H7 (cell line): ENCODE measurements at regions not wholly inside any gene's neighbourhood (a gene's known extent, or its start where the extent isn't known, plus 50 kb on each side); places are given as distances from the start of the nearest gene placed in this dataset.

ENCODE experiments used
- DNase-seq: peaks from one replicate; pipeline ENCODE4 v3.0.0; 2012
- H3K27me3 ChIP-seq: 2 replicates; pipeline ENCODE4 v1.6.0; 2011; ENCODE audit warnings: mild to moderate bottlenecking, low read length; ENCODE audit not compliant: control insufficient read depth, insufficient read depth
- H3K36me3 ChIP-seq: replicated peaks from 2 replicates; pipeline ENCODE4 v1.5.1; 2011; ENCODE audit warnings: low read length; ENCODE audit not compliant: control insufficient read depth, insufficient read depth
- H3K4me3 ChIP-seq: 2 replicates; pipeline ENCODE4 v1.5.1; 2011; ENCODE audit warnings: low read depth, mild to moderate bottlenecking, control low read depth, low read length, moderate library complexity; ENCODE audit not compliant: insufficient read depth

DNA sequence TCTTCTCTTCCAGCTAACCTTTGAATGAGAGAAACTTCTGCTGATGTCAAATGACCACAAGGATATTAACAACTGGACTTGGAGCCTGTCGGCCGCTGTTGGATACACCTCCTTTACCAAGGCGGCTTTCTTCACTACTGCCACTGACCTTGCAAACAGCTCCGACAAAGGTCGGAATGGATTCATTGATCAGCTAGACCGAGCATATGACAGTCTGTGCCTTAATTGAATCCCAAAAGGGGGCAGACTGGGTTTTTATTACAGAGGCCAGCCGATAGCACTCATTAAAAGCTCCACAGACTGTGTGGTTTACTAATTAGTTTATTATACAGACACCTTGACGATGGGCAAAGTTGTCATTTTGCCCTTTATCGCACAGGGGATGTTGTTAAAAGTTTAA lies 394.5 kb downstream of the RERGL start:
- no peaks in the 10 kb centered on the region for H3K36me3 ChIP-seq
- DNase-seq = no peak
- H3K27me3 ChIP-seq = no peaks in the 10 kb centered on the region
- no peak overlapping the region for H3K4me3 ChIP-seq

DNA sequence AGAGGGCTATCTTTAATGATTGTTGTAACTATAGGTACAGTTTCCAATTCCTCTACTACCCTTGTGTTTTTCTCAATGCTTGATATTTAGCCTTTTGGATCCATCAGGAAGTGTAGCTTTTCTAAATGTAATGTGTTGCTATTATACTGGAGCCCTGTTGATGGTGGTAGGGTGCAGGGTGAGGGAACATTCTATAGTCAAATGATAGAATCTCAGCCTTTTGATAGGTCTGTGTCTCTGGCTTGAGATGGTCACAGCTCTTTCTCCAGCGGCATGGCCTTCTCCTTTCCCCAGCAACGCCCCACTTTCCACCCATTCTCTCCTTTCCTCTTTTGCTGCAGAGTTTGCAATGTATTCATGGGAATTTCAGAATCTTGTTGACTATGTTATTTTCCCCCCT lies 398.6 kb downstream of the RERGL start:
- H3K27me3 ChIP-seq = no peaks in the 10 kb centered on the region
- DNase-seq = no peak

DNA sequence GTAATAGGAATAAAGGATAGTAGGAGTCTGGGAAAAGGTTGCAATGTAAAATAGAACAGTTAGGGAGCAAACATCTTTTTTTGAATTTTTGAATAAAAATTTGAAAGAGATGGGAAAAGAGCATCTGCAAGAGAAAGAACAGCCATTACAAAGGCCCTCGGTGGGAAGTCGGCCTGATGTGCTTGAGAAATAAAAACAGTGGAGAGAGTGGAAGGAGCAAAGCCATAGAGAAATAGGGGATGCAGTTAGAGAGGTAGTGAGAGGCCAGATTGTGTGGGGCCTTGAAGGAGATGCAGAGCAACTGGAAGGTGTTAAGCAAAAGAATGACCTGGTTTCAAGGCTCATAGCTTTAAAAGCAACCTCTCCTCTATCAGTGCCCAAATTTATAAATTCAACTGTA lies 409.8 kb downstream of the RERGL start:
- DNase-seq = no peak
- Histone ChIP-seq H3K27me3 (peaks cover 12% of the 10 kb centered on the region; the same call in 1 of the 2 replicates), H3K36me3 (no peaks in the 10 kb centered on the region), H3K4me3 (no peak overlapping the region)

More for the DNA sequence above, 398.6 kb downstream of the RERGL start:
- no peaks in the 10 kb centered on the region for H3K36me3 ChIP-seq
- no peak overlapping the region for H3K4me3 ChIP-seq

DNA sequence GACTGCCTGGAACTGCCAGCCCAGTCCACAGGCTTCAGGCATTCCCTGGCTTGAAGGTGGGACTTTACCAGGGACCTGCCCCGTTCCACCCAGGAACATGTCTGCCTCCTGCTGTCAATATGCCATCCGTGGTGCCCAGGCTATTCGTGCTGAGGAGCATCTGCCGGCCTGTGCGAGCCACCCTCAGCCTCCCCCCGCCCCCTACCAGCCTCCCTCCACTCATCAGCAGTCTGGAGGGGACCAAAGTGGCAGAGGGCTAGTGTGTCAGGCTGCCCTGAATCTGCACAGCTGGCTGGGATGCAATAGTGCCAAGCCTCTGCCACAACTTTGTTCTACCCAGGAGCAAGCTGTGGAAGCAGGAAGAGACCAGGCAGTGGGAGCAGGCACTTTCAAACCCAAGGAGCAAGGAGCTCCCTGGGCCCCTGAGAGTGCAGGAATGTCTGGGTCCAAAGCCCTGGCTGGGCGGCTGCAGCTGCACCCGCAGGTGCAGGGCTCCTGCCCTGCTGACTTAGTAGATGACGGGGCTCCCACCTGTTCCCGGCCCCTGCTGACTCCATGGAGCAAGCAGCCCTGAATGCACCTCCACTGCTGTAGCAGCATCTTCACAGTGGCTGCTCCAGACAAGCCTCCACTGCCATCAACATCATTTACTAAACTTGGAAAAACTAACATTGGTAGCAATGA lies 423.2 kb downstream of the RERGL start:
- DNase-seq = no peak
- H3K4me3 ChIP-seq = no peak overlapping the region
- no peaks in the 10 kb centered on the region for H3K27me3 ChIP-seq
- H3K36me3 ChIP-seq = no peaks in the 10 kb centered on the region

DNA sequence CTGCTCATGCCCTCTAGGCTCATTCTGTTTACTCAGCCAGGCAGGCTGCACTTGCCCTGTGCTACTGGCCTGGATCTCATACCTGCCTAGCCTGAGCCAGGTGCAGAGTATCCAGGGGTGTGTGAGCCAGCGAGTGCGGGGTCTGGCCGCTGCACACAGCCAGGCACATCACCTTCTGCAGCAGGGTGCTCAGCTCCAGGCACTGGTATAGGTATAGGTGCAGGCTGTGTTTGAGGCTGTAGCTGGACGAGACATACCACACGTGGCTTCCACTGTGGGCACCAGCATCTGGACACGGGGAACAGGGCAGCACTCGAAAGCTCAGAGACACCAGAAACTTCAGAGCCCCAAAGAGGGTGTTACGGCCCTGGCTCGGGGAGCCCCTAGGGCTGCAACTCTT lies 424.2 kb downstream of the RERGL start:
- H3K4me3 ChIP-seq = no peak overlapping the region
- no peaks in the 10 kb centered on the region for H3K27me3 ChIP-seq
- H3K36me3 ChIP-seq = no peaks in the 10 kb centered on the region
- DNase-seq = no peak

DNA sequence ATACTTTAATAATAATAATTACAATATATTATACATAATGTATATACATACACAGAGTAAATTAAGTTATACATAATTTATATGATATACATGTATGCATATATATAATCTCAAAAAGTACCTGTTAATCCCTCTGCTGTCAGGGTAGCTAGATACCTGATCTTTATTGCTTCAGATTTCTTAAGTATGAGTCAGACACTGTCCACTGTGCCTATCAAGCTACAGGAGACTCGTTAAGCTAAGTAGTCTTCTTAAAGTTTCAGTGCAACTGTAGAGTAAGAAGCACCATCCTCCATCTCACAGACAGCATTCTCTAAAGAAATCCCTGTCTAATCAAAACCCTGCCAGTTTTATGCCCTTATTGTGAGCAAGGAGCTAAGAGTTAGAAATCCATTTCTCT lies 428.7 kb downstream of the RERGL start:
- DNase-seq = no peak
- H3K4me3 ChIP-seq = no peak overlapping the region
- H3K36me3 ChIP-seq = no peaks in the 10 kb centered on the region
- no peaks in the 10 kb centered on the region for H3K27me3 ChIP-seq

DNA sequence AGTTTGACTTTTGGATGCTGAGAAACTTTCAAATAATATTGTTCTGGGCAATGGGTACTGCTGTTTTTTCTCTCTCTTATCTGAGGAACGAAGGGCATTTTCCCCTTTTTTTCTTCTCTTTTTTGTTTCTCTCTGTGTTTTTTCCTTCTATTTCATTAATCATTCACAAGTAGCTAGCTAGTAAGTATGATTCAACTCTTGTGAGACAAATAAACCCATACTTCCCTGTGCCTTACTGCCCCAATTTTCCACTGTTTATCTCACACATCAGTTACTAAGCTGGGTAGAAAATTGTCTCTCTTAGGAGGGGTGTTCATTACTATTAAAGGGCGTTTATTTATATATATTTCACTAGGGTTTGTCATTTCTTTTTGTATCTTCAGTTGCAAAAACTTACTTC lies 437.6 kb downstream of the RERGL start:
- no peaks in the 10 kb centered on the region for H3K36me3 ChIP-seq
- DNase-seq = no peak
- no peak overlapping the region for H3K4me3 ChIP-seq
- H3K27me3 ChIP-seq = no peaks in the 10 kb centered on the region

DNA sequence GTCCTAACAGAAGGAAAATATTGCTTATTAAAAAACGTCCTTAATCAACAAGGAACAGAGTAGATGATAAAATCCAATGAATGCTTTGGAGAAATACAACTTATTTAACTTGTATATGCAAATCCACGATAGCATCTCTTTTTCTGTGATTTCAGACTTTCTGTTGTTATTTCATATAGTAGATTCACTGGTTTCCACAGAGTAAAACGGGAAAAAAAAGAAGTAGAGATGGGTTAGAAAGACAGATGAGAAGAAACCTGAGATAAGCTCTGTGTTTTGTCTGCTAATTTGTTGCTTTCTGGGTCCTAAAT lies 447.7 kb downstream of the RERGL start:
- Histone ChIP-seq H3K4me3 (no peak overlapping the region), H3K36me3 (no peaks in the 10 kb centered on the region), H3K27me3 (no peaks in the 10 kb centered on the region)
- DNase-seq = no peak

DNA sequence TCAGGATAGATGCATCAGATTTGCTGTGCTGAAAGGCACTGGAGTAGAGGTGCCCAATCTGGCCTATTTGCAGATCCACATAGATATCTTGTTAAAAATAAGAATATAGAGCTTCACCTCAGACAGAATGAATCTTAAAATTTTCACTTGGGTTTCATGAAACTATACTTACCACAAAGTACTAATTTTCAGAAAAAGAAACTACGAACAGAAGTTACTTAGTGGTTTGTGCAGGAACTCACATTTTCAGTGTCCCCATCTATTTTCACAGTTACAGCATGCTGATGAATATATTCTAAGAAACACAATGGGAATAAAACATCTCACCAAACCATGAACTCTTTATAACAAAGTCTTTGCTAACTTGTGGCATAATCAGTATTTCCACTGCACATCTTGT lies 449.4 kb downstream of the RERGL start:
- no peak overlapping the region for H3K4me3 ChIP-seq
- H3K36me3 ChIP-seq = no peaks in the 10 kb centered on the region
- DNase-seq = no peak

DNA sequence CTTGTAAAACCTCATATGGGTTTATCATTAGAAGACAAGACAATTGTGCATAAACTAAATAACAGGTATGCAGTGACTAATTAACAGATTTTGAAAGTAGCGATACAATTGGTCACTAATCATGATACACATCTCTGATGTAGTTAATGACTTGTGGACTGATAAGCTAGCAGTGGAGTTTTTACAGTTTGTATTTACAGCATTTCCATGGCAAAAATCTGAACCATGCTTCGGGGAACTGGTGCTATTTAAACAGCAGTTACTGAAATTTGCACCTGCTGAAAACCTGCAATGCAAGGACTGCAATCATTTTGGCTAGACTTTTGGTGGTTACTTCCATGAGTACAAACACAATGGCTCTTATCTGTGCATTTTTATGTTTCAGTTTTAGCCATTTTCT lies 471.2 kb downstream of the RERGL start:
- Histone ChIP-seq H3K27me3 (no peaks in the 10 kb centered on the region), H3K4me3 (no peak overlapping the region), H3K36me3 (no peaks in the 10 kb centered on the region)
- no peak for DNase-seq

More for the DNA sequence above, 449.4 kb downstream of the RERGL start:
- no peaks in the 10 kb centered on the region for H3K27me3 ChIP-seq

DNA sequence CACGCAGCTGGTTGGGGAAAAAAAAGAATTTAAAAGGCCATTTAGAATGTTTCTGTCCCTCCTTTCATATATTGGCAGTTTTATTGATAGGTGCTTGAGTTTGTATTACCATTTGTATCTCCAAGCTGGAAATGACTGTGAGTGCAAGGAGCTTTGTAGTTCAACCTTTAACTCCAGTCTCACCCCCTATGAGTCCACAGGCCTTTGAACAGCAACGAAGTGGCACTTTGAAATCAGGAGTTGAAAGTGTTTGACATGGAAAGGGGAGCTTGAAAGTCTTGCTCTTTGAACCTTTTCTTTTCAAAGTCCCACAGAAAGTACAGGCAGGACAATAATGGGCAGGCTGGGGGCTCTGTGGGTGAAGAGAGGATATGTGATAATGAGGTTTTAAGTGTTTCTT lies 480.3 kb downstream of the RERGL start:
- Histone ChIP-seq H3K4me3 (no peak overlapping the region), H3K36me3 (no peaks in the 10 kb centered on the region), H3K27me3 (no peaks in the 10 kb centered on the region)
- no peak for DNase-seq

DNA sequence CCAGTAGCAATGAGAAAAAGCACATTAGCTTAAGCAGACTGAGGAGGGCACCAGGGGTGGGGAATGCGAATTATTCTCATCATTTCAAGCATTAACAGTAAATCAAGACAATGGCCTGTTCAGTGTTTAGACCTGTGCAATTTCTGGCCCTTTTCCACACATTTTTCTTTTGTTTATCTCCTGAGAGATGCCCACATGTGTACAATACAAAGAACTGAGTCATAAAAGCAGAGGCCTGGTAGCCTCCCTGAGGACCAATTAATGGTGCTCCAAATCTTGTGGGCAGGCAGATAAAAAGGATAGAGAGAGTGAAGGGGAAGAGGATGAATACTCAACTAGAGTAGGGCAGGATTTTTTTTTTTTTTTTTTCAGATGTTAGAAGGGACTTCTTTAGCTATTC lies 480.8 kb downstream of the RERGL start:
- H3K36me3 ChIP-seq = no peaks in the 10 kb centered on the region
- DNase-seq = no peak
- no peaks in the 10 kb centered on the region for H3K27me3 ChIP-seq
- H3K4me3 ChIP-seq = no peak overlapping the region

DNA sequence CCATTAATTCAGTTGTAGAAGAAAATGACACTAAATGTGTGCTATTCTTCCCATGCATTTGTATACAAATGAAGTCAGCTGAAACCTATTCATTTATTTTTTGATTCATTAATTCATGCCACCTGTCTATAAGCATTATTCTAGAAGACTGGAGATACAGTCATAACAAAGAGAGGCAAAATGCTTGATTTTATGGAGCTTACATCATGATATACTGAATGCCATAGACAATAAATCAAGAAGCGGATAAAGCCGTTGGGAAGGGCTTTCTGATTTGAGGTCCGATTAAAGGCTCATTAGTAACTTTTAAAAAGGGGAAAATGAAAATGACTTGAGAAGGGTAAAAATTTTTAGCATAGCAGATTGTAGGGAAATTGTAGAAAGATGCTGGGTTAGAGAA lies 494.9 kb downstream of the RERGL start:
- no peak for DNase-seq
- no peaks in the 10 kb centered on the region for H3K27me3 ChIP-seq
- H3K36me3 ChIP-seq = no peaks in the 10 kb centered on the region
- H3K4me3 ChIP-seq = no peak overlapping the region

DNA sequence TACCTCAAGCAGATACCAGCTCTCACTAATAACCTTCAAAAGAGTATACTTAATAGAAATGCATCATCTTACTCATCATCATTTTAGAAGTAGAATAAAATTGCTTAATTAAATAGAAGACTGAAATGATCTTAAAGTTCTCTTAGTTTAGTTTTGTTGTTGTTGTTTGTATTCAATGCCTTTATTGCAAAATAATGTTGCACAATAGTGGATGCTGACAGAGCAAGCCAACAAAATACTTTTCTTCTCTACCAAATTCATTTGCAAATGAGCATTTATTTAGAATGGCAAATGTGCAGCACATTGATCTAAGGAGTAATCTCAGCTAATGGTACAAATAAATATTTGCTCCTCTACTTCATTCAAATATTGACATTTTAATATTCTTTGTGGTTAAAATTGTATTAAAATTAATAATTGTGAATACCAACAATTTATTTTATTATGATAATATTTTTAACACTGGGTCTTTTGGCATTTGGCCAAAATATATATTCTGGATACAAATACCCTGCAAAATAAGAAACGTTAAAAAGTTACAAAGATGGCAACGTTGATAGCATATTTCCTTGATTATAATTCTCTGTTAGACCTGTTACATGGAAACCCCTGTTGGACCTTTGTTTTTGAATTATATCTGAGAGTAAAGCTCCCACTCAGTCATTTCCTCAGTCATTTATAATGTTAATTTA lies 496.1 kb downstream of the RERGL start:
- DNase-seq = no peak
- H3K27me3 ChIP-seq = no peaks in the 10 kb centered on the region

DNA sequence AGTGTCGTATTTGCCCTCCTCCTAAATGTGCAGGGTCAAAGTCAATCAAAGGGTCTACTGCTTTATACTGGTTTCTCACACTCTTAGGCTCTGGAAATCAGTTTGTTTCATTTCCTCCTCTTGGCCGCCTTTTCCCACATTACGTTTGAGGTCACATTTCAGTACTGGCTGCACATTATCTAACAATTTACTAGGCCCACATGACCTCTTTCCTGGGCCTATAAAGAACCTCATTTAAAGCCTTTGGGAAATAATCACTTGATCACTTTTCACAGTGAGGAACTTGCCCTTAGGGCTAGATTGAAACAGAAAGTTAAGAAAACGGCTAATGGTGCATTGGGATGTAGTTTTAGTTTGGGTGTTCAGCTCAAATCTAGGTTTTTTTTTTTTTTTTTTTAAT lies 497.5 kb downstream of the RERGL start:
- no peaks in the 10 kb centered on the region for H3K27me3 ChIP-seq
- no peaks in the 10 kb centered on the region for H3K36me3 ChIP-seq
- no peak for DNase-seq
- no peak overlapping the region for H3K4me3 ChIP-seq

More for the DNA sequence above, 496.1 kb downstream of the RERGL start:
- no peak overlapping the region for H3K4me3 ChIP-seq
- H3K36me3 ChIP-seq = no peaks in the 10 kb centered on the region
